NCI-H2081 treated with DMSO at 0.1 percent for 48 hours (cell line): ENCODE measurements at regions not wholly inside any gene's neighbourhood (a gene's known extent, or its start where the extent isn't known, plus 50 kb on each side); places are given as distances from the start of the nearest gene placed in this dataset.

Experiments used
- DNase-seq: peaks from one replicate; lab custom pipeline; 2025; lab: John Stamatoyannopoulos, UW

DNA sequence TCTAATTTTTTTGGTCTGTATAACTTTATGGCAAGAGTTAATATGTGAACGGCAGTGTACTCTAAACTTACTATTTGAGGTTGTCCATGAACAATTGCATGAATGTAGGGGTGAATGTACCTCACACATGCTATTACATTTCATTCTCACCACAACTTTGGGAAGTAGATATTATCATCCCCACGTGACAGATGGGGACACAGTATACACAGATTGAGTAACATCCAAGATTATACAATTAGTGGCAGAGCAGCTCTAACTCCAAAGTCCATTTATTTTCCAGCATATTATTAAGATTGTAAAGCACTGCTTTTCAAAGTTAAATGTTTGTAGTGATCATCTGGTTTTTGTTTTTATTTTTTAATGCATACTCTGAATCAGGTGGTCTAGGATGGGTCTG is 622.1 kb upstream of the ZEB2 start:
- no peak for DNase-seq

DNA sequence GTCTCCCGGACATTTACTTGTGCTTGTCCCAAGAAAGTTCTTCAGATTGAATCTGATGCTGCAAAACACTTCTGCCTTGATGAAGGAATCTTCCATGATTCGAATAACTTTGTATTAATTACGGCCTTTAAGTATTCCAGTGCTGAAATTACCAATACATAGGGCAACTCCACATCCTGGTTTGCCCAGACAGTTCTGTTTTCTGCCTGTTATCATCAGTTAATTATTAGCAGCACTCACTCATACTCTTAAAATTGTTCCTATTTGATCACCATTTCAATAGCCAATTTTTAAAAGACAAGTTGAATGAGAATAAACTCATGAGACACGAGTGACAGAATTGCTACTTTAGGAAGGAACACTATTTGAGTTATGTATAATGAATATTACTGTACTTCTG is 620.7 kb upstream of the ZEB2 start:
- DNase-seq, result no peak

DNA sequence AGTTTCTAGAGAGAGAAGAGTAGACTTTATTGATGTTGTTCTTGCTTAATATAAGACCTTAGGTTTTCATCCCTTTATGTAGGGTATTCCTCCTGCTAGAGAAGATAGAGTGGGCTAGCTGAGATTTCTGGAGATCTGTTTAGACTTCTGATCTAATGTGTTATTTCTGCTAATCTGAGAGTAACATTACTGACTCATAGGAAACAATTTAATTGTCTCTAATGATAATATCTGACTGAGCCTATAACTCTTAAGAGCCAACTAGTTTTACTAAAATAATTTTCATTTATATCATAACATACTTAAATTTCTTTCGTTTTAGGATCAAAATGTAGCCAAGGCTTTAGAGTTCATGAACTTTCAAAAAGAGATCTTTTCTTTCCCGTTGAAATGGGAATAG is 618.7 kb upstream of the ZEB2 start:
- DNase-seq, result no peak

DNA sequence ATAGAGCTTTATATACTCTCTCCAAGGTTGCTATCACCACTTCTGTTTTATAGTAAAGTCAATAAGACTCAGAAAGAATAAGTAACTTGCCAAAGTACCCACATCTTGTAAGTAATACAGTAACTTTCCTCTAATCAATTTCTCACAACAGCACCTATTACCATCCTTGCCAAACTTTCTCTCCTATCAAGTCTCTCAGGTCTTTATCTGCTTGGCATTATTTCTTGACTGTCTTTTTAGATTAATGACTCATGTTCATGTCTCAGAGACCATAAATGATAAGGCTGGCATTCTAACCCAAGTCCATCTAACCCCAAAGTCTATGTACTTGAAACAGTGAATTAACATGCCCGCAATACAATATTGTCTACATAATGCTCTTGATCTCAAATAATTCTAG is 618.0 kb upstream of the ZEB2 start:
- DNase-seq, result no peak

GRCh38 chr2:145137211-145137610 is 617.3 kb upstream of the ZEB2 start:
- DNase-seq, result no peak

DNA sequence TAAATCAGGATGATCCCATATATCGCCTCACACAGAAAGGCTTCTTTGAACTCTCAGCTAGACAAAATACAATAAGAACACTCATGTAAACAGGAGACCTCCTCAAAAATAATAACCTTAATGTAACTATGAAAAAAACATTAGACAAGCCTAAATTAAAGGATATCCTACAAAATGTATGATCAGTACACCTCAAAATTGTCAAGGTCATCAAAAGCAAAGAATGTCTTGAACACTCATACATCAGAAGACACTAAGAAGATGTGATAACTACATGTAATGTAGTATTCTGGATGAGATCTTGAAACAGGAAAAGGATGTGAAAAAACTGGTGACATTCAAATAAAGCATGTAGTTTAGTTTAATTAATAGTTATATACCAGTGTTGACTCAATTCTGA is 616.8 kb upstream of the ZEB2 start:
- no peak for DNase-seq

DNA sequence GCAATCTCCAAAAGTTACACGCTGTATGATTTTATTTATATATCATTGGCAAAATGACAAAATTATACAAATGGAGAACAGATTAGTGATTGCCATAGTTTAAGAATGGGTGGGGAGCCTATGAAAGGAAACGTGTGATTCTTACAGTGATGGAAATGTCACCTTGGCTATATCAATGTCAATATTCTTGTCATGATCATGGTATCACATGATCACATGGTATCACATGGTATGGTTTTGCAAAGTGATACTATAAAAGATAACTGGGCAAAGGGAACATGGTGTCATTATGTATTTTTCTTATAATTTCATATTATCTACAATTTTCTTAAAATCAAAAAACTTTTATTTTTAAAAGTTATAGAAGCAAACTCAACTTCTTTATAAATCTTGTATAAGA is 606.2 kb upstream of the ZEB2 start:
- DNase-seq, result no peak

DNA sequence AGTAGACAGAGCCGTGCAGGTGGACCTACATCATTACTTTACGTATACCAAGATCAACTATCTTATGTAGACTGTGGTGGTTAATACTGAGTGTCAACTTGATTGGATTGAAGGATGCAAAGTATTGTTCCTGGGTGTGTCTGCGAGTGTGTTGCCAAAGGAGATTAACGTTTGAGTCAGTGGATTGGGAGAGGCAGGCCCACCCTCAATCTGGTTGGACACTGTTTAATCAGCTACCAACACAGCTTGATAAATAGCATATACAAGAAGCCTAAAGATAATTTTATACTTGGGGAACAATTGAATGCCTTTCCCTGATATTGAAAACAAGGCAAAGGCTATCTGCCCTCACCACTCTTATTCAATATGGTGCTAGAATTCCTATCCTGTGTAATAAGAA is 604.2 kb upstream of the ZEB2 start:
- DNase-seq, result no peak

GRCh38 chr2:145123606-145124005 is 603.7 kb upstream of the ZEB2 start:
- no peak for DNase-seq

GRCh38 chr2:145119225-145119624 is 599.3 kb upstream of the ZEB2 start:
- no peak for DNase-seq

DNA sequence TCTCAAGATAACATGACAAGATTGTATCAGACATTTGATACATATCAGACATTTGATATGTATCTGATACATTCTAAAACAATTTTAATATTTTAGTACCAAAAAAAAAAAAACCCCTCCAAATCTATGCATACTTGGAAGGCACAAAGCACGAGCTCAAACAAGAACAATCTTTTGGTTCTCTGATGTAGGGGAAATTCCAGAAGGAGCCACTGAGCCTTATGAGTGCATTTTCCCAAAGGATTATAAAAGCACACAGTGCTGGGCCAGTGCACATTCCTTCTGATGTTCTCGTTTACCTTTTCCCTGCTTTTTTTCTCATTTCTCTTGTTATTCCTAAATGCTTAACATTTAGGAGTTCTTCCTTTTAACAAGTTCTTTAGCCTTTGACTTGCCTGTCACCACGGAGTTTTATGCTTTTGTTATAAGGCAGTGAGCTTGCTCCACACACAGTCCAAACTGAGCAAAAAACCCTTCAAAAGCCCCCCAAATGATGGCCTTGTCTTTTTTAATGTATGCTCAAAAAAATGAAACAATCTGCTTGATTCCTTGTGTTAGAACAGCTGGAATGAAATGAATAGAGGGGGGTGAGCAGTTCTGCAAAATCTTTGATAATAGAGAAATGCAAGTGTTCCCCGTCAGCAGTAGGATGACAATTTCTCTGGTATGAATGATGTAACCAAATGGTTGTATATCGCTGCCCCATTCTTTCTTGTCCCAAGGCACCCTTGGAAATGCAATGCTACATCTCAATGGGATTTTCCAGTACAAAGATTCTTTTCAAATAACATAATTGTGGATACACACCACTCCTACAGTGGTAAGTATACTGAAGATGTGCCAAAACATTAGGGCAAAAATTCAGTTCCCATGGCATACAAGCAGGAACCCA is 597.2 kb upstream of the ZEB2 start:
- no peak for DNase-seq

DNA sequence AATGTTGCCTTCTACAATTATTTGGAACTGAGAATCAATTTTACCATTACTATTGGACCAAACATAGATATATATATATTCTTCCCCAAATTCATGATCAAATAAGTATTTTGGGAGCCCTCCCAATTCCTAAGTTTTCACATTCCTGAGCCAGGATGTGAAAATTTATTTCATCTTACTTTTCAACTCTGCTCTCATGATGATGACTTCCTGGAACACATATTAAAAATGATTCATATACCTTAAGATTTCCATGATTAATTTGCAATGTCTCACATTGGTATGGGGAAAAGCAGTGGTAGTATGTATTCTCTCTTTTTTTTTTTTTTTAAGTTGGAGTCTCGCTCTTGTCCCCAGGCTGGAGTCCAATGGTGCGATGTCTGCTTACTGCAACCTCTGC is 596.1 kb upstream of the ZEB2 start:
- no peak for DNase-seq

- DNase-seq, result no peak
Observed at GRCh38 chr2:145114726-145115125, 594.8 kb upstream of the ZEB2 start.

DNA sequence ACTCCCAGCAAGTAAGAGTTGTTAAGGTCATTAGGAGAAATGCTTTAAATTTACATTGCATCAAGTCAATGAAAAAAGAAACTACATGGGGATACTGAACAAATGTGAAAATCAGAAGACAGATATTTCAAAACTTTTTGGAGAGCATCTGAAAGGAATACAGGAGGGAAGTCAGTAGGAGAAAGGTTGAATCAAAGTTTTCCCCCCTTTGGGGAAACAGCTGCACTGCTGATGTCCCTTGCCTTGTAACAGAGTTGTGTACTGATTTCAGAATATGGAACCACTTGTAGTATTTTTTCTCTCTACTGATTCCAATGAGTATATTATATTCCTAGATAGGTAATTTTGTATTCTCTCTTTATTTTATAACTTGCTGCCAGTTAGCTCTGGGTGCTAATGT is 592.5 kb upstream of the ZEB2 start:
- DNase-seq, result no peak

GRCh38 chr2:145110668-145111356 is 590.9 kb upstream of the ZEB2 start:
- no peak for DNase-seq

DNA sequence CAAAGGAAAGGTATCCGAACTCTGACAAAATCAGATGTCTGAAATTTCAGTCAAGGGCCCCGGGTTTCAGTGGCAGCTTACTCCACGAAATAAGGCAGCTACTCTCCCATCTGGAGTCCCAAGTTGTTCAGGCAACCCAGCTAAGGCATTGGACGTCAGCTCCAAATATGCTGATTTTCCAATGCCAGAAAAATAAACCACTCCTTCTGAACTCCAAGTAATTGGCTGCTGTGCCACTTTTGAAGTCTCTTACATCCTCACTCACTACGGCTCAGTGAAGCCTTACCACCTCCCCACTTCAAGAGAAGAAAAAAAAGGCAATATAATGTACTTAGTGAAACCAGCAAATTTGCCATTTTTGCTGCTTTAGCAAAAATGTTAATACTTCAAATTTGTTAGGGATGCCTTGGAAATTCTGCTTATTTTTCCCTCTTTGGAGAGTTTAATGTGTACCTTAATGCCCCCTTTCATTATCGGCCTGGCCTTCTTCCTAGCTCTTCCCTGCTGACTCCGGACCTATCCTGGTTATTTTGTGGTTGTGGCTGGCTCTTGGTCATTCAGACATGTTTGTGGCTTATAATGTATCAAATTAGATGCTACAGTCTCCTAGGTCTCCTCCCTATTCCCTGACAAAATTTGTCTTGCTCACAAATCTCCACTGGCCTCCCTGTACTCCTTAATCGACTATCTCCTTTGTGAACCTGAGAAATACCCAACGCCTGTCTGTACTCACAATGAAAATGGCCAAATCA is 589.2 kb upstream of the ZEB2 start:
- no peak for DNase-seq

DNA sequence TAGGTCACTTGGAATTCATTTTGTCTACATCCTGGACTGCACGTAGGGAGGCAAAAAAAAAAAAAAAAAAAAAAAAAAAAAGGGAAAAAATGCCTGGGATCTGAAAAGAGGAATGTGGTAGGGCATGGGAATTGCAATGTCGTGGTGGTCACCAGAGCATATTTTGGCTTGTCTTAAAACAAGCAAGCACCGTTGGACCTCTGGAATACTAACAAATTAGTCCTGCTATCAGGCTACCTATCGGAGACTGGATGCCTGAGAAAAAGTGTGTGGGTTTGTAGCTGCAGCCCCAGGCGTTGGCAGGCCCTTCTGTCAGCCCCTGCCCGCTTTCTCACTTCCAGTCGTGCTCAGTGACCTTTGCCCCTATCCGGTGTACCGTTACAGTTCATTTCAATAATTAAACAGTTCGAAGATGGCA is 588.5 kb upstream of the ZEB2 start:
- DNase-seq, result no peak

GRCh38 chr2:145106293-145106692 is 586.4 kb upstream of the ZEB2 start:
- no peak for DNase-seq

DNA sequence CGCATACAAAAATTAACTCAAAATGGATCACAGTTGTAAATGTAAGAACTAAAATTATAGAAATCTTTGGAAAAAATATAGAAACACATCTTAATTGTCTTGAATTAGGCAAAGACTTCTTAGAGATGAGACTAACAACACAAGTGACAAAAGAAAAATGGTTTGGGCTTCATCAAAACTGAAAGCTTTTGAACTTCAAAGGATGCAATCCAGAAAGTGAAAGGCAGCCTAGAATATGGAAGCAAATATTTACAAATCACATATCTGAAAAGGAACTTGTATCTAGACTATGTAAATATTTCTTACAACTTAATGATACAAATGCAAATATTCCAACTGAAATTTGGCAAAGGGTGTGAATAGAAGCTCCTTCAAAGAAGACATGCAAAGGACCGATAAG is 582.8 kb upstream of the ZEB2 start:
- no peak for DNase-seq

- no peak for DNase-seq
Observed at GRCh38 chr2:145100301-145100700, 580.4 kb upstream of the ZEB2 start.

DNA sequence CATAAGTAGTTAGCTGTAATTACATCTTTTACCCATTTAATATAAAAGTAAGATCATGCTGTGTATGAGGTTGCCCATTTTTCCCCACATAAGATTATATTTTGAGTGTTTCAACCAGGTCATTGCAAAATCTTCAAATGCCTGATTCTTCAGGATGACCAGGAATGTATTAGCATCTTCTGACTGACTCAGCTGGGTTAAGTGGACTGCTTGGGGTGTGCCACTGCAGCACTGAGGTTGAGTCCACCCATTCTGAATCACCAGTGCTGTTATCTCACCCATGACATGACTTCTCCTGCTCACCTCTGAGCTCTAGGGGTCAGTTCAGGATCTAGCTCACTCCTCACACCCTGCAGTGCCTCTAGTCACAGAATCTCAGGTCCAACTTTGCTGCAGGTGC is 576.7 kb upstream of the ZEB2 start:
- no peak for DNase-seq

DNA sequence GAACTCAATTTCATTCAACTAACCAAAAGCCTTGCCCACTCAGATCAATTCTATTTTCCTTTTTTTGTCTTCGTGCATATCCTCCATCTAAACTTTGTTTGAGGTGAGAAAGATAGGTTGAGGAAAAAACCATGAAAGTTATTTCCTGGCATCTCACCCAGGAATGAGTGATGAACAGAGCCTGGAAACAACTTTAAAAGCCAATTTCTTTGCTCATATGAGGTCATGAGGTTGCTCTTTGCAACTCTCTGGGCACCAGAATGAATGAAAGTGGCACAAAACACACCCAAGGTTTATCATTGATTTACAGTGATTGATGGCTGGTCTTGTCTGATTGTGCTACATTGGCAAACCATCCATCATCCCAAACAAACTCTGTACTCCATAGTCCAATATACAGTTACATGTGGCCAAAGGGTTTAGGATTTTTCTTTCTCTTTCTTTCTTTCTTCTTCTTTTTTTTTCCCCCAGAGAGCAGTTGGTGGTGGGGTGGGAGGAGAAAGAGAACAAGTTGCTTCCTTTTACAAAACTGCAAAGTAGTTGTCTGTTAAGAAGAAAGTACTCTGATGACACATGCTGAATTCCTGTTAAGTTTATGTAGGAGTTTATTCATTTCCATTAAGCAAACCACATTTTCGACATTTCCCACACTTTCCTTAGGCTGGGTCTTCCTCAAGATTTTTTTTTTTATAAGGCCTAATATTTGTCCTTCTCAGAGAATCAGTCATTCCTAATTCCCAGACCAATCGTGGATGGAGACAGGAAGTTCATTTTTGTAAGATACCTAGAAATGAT is 575.9 kb upstream of the ZEB2 start:
- no peak for DNase-seq
